MM.1S (cell line): ENCODE measurements at regions not wholly inside any gene's neighbourhood (a gene's known extent, or its start where the extent isn't known, plus 50 kb on each side); places are given as distances from the start of the nearest gene placed in this dataset.
A peak's percentile ranks its signal among the peaks of the same experiment; 100 is the strongest.

Source experiments
- DNase-seq: peaks from one replicate; pipeline ENCODE4 v3.0.0-alpha.2; 2015
- H2AFZ ChIP-seq: fragments of 300-600 bp; sonication (generic); 2 replicates; pipeline ENCODE4 v1.6.0; 2016; ENCODE audit warnings: antibody characterized with exemption, low read length
- H3F3A ChIP-seq: fragments of 300-600 bp; sonication (generic); 2 replicates; pipeline ENCODE4 v1.6.1; 2016; ENCODE audit warnings: mild to moderate bottlenecking, antibody characterized with exemption, low read length, moderate library complexity, mixed read lengths; ENCODE audit not compliant: insufficient read depth
- H3K27ac ChIP-seq: fragments of 300-600 bp; sonication (generic); 2 replicates; pipeline ENCODE4 v1.5.1; 2016; ENCODE audit warnings: mild to moderate bottlenecking, low read length
- H3K27me3 ChIP-seq: fragments of 300-600 bp; sonication (generic); replicated peaks from 2 replicates; pipeline ENCODE4 v1.6.0; 2016; ENCODE audit warnings: low read length; ENCODE audit not compliant: insufficient read depth
- H3K36me3 ChIP-seq: fragments of 300-600 bp; sonication (generic); replicated peaks from 2 replicates; pipeline ENCODE4 v1.6.1; 2016; ENCODE audit warnings: mild to moderate bottlenecking, low read length, mixed read lengths; ENCODE audit not compliant: insufficient read depth
- H3K4me1 ChIP-seq: fragments of 300-600 bp; sonication (generic); 2 replicates; pipeline ENCODE4 v1.6.1; 2016; ENCODE audit warnings: low read length, mixed read lengths
- H3K4me2 ChIP-seq: fragments of 300-600 bp; sonication (generic); 2 replicates; pipeline ENCODE4 v1.6.0; 2016; ENCODE audit warnings: low read depth, low read length
- H3K4me3 ChIP-seq: fragments of 300-600 bp; sonication (generic); 2 replicates; pipeline ENCODE4 v1.5.1; 2016; ENCODE audit warnings: low read length, mixed read lengths
- H3K79me2 ChIP-seq: fragments of 300-600 bp; sonication (generic); 2 replicates; pipeline ENCODE4 v1.6.1; 2016; ENCODE audit warnings: mixed run types, low read length, mixed read lengths
- H3K9ac ChIP-seq: fragments of 300-600 bp; sonication (generic); 2 replicates; pipeline ENCODE4 v1.6.1; 2016; ENCODE audit warnings: low read length, mixed read lengths
- H3K9me2 ChIP-seq: fragments of 300-600 bp; sonication (generic); replicated peaks from 2 replicates; pipeline ENCODE4 v1.6.1; 2016; ENCODE audit warnings: mild to moderate bottlenecking, low read length, mixed read lengths; ENCODE audit not compliant: insufficient read depth
- H3K9me3 ChIP-seq: fragments of 300-600 bp; sonication (generic); replicated peaks from 2 replicates; pipeline ENCODE4 v1.6.1; 2016; ENCODE audit warnings: mild to moderate bottlenecking, low read length, mixed read lengths; ENCODE audit not compliant: insufficient read depth
- H4K20me1 ChIP-seq: fragments of 300-600 bp; sonication (generic); 2 replicates; pipeline ENCODE4 v1.6.1; 2016; ENCODE audit warnings: mild to moderate bottlenecking, low read length, moderate library complexity, mixed read lengths; ENCODE audit not compliant: insufficient read depth
- EZH2 ChIP-seq: fragments of 300-600 bp; sonication (generic); optimal IDR thresholded peaks from 2 replicates; pipeline ENCODE3; 2017; ENCODE audit warnings: low read depth, mild to moderate bottlenecking, antibody characterized with exemption, low read length, mixed read lengths
- EZH2phosphoT487 ChIP-seq: fragments of 300-600 bp; sonication (generic); IDR thresholded peaks from 2 replicates; pipeline ENCODE4 v1.6.1; 2018; ENCODE audit warnings: antibody characterized with exemption, low read length
- TF ChIP-seq, protein P1 (sequence below): fragments of 300-600 bp; sonication (generic); IDR thresholded peaks from 2 replicates; pipeline ENCODE4 v1.5.1; 2016; ENCODE audit warnings: antibody characterized with exemption, low read length, mixed read lengths

- H3K79me2 ChIP-seq, result no peaks in the 10 kb centered on the region
- no peaks in the 10 kb centered on the region for H3K9me3 ChIP-seq
- H3K36me3 ChIP-seq, result no peaks in the 10 kb centered on the region
- no peaks in the 10 kb centered on the region for H3K27me3 ChIP-seq
- no peak overlapping the region for H3K9ac ChIP-seq
- peaks cover 21% of the 10 kb centered on the region for H3K4me1 ChIP-seq
- H2AFZ ChIP-seq, result no peak overlapping the region
- DNase-seq, result no peak
- H4K20me1 ChIP-seq, result no peaks in the 10 kb centered on the region
- no peak overlapping the region for H3K27ac ChIP-seq
- no peak for TF ChIP-seq EZH2phosphoT487
- TF ChIP-seq, protein P1, sequence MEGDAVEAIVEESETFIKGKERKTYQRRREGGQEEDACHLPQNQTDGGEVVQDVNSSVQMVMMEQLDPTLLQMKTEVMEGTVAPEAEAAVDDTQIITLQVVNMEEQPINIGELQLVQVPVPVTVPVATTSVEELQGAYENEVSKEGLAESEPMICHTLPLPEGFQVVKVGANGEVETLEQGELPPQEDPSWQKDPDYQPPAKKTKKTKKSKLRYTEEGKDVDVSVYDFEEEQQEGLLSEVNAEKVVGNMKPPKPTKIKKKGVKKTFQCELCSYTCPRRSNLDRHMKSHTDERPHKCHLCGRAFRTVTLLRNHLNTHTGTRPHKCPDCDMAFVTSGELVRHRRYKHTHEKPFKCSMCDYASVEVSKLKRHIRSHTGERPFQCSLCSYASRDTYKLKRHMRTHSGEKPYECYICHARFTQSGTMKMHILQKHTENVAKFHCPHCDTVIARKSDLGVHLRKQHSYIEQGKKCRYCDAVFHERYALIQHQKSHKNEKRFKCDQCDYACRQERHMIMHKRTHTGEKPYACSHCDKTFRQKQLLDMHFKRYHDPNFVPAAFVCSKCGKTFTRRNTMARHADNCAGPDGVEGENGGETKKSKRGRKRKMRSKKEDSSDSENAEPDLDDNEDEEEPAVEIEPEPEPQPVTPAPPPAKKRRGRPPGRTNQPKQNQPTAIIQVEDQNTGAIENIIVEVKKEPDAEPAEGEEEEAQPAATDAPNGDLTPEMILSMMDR, result no peak
- no peak for TF ChIP-seq EZH2
- H3F3A ChIP-seq, result peaks cover 15% of the 10 kb centered on the region; the same call in 1 of the 2 replicates
- no peaks in the 10 kb centered on the region for H3K9me2 ChIP-seq
- no peak overlapping the region for H3K4me2 ChIP-seq
- H3K4me3 ChIP-seq, result no peak overlapping the region
Measured at GRCh38 chr3:153397794-153398193, 235.8 kb downstream of the RAP2B start.

DNA sequence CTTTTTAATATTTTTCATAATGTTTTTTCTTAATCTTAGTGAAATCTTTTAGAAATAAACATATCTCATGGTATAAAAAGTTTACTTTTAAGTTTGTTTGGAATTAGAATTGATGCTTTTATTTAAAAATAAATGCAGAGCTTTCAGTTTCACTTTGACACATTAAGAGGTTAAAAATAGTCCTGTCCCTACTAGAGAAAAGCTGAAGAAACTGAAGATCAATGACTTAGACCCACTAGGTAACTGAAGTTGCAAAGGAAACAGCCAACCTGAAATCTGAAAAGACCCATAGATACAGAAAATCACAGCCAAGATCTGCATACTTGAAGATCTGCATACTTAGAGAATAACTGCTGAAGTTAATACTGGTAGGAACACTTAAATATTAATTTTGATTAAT, 237.6 kb downstream of the RAP2B start:
- H3K9me2 ChIP-seq, result no peaks in the 10 kb centered on the region
- H3K4me2 ChIP-seq, result peak overlapping the region; percentile 85
- H3K27ac ChIP-seq, result peak overlapping the region; percentile 55; the same call in 1 of the 2 replicates
- H3K4me1 ChIP-seq, result peaks cover 21% of the 10 kb centered on the region
- no peaks in the 10 kb centered on the region for H4K20me1 ChIP-seq
- no peak for TF ChIP-seq EZH2
- TF ChIP-seq EZH2phosphoT487, result no peak
- TF ChIP-seq, protein P1, result no peak
- no peaks in the 10 kb centered on the region for H3K27me3 ChIP-seq
- no peaks in the 10 kb centered on the region for H3K36me3 ChIP-seq
- H2AFZ ChIP-seq, result peak overlapping the region; percentile 83
- H3K4me3 ChIP-seq, result peak overlapping the region; percentile 44; the same call in 1 of the 2 replicates
- peak overlapping the region; percentile 40; the same call in 1 of the 2 replicates for H3K9ac ChIP-seq
- H3K9me3 ChIP-seq, result no peaks in the 10 kb centered on the region
- H3K79me2 ChIP-seq, result no peaks in the 10 kb centered on the region
- H3F3A ChIP-seq, result peaks cover 15% of the 10 kb centered on the region; the same call in 1 of the 2 replicates
- peak; percentile 79 for DNase-seq

GRCh38 chr3:153400641-153401040, 238.6 kb downstream of the RAP2B start:
- Histone ChIP-seq H2AFZ (peak overlapping the region; percentile 83; the same call in 1 of the 2 replicates), H3K4me3 (no peak overlapping the region), H3K4me2 (peak overlapping the region; percentile 85), H3K27me3 (no peaks in the 10 kb centered on the region), H3K4me1 (peaks cover 21% of the 10 kb centered on the region), H3K27ac (peak overlapping the region; percentile 55; the same call in 1 of the 2 replicates), H3F3A (peaks cover 15% of the 10 kb centered on the region; the same call in 1 of the 2 replicates), H3K9me3 (no peaks in the 10 kb centered on the region), H3K79me2 (no peaks in the 10 kb centered on the region), H3K9ac (no peak overlapping the region), H3K36me3 (no peaks in the 10 kb centered on the region), H4K20me1 (no peaks in the 10 kb centered on the region), H3K9me2 (no peaks in the 10 kb centered on the region)
- no peak for DNase-seq
- TF ChIP-seq EZH2 (no peak), EZH2phosphoT487 (no peak)
- TF ChIP-seq, protein P1, result no peak
